Panc1 (cell line): ENCODE measurements at regions not wholly inside any gene's neighbourhood (a gene's known extent, or its start where the extent isn't known, plus 50 kb on each side); places are given as distances from the start of the nearest gene placed in this dataset.

Experiments used
- CTCF ChIP-seq: fragments of 450-650 bp; IDR thresholded peaks from 2 replicates; pipeline ENCODE4 v1.5.1; 2017; ENCODE audit warnings: mild to moderate bottlenecking
- POLR2AphosphoS5 ChIP-seq: IDR thresholded peaks from 2 replicates; pipeline ENCODE4 v1.6.1; 2012; ENCODE audit warnings: mild to moderate bottlenecking, low read depth, low read length, moderate library complexity
- REST ChIP-seq, 2 experiments: IDR thresholded peaks; 2 replicates each; pipeline ENCODE4 v1.6.1; 2011 to 2012; ENCODE audit warnings: low read depth in 2 of 2, control low read depth in 1 of 2, low read length in 1 of 2, mild to moderate bottlenecking in 1 of 2, moderate library complexity in 1 of 2; ENCODE audit not compliant: insufficient read depth in 1 of 2
- SIN3A ChIP-seq: IDR thresholded peaks from 2 replicates; pipeline ENCODE4 v1.6.1; 2012; ENCODE audit warnings: low read depth, mild to moderate bottlenecking, low read length, moderate library complexity, borderline replicate concordance; ENCODE audit not compliant: insufficient read depth
- TCF7L2 ChIP-seq: IDR thresholded peaks from 2 replicates; pipeline ENCODE4 v1.6.1; 2011; ENCODE audit warnings: mild to moderate bottlenecking, low read depth, low read length, inconsistent platforms

DNA sequence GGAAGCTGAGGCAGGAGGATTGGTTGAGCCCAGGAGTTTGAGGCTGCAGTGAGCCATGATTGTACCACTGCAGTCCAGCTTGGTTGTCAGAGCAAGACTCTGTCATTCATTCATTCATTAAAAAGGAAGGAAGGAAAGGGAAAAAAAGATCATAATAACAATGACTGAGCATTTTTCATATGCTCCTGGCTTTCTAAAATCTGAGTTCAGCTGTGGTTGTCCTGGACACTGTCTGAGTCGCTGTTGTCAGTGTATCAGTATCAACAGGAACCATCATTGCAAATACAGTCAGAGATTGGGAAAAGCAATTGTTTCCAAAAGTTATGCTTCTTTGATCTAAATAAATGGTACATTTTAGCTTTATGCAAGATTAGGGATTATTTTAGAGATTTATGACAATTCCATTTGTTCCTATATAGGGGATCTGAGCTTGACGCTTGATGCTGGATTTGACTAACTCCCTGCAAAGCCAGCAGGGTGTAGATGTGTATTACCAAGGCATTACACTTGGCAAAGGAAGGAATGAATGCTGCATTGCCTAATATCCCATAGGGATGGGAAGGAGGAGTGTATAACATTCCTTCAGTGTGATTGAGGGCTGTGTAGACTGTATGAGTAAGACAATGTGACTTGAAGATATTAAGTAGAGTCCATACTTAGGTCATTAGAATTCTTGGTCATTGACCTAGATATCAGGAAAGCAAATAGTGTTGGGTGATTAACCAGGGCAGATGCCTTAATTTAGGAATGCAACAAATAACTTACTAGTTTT is 100.2 kb downstream of the DISP1 start:
- TF ChIP-seq CTCF (no peak), TCF7L2 (no peak), POLR2AphosphoS5 (no peak), SIN3A (no peak), REST (IDR thresholded peaks at IDR 0.05; ENCODE audit: insufficient read depth in 1 of 2, low read depth in 2 of 2, low read length in 1 of 2) (no peak)
